Common myeloid progenitor, CD34-positive (primary cell): ENCODE measurements at regions not wholly inside any gene's neighbourhood (a gene's known extent, or its start where the extent isn't known, plus 50 kb on each side); places are given as distances from the start of the nearest gene placed in this dataset.

ENCODE experiments used
- CTCF ChIA-PET: fragments of 350-600 bp; sonication (Branson Sonifier 250); formaldehyde crosslinking; loops from one replicate; lab custom pipeline; 2021; ENCODE audit warnings: antibody characterized with exemption; lab: Charles Lee
- POLR2A ChIA-PET: fragments of 350-600 bp; sonication (Branson Sonifier 250); formaldehyde crosslinking; loops from one replicate; lab custom pipeline; 2021; ENCODE audit warnings: antibody characterized with exemption; lab: Charles Lee
- DNase-seq, 3 donors: peaks; one replicate each; pipeline versions ENCODE4 v3.0.0 to v3.0.0-alpha.2; 2013
- H3K27ac ChIP-seq, 2 experiments: 1 replicate in 1 of 2; 2 replicates in 1 of 2; pipeline ENCODE4 v1.7.0; 2013; ENCODE audit warnings: inconsistent platforms in 2 of 2, low read length in 2 of 2, mild to moderate bottlenecking in 2 of 2, low read depth in 1 of 2, moderate library complexity in 1 of 2; ENCODE audit not compliant: severe bottlenecking in 2 of 2, insufficient read depth in 1 of 2, poor library complexity in 1 of 2
- H3K27me3 ChIP-seq, 5 experiments: replicated peaks in 2 of 5; 1 replicate in 3 of 5; 2 replicates in 2 of 5; pipeline versions ENCODE4 v1.6.1 to v1.7.0; 2013; ENCODE audit warnings: low read length in 4 of 5, mild to moderate bottlenecking in 2 of 5, moderate library complexity in 2 of 5, inconsistent platforms in 1 of 5; ENCODE audit not compliant: insufficient read depth in 5 of 5, control insufficient read depth in 4 of 5
- H3K36me3 ChIP-seq, 4 experiments: 1 replicate in 2 of 4; 2 replicates in 2 of 4; pipeline versions ENCODE4 v1.6.1 to v1.7.0; 2013; ENCODE audit warnings: low read length in 3 of 4, control low read depth in 1 of 4, mild to moderate bottlenecking in 1 of 4; ENCODE audit not compliant: control insufficient read depth in 4 of 4, insufficient read depth in 4 of 4
- H3K4me1 ChIP-seq, 4 experiments: 1 replicate in 3 of 4; 2 replicates in 1 of 4; pipeline versions ENCODE4 v1.6.1 to v1.7.1; 2013; ENCODE audit warnings: low read length in 3 of 4, mild to moderate bottlenecking in 3 of 4, control low read depth in 1 of 4, inconsistent platforms in 1 of 4, moderate library complexity in 1 of 4; ENCODE audit not compliant: control insufficient read depth in 4 of 4, insufficient read depth in 4 of 4; ENCODE audit errors: control extremely low read depth in 1 of 4
- H3K4me3 ChIP-seq, 7 experiments: 1 replicate in 4 of 7; 2 replicates in 3 of 7; pipeline versions ENCODE4 v1.5.1 to v1.7.0; 2013; ENCODE audit warnings: mild to moderate bottlenecking in 7 of 7, low read length in 6 of 7, moderate library complexity in 6 of 7, inconsistent platforms in 2 of 7, low read depth in 2 of 7, control low read depth in 1 of 7; ENCODE audit not compliant: insufficient read depth in 4 of 7, control insufficient read depth in 1 of 7; ENCODE audit errors: extremely low read depth in 1 of 7
- H3K9me3 ChIP-seq, 5 experiments: 1 replicate in 4 of 5; 2 replicates in 1 of 5; pipeline versions ENCODE4 v1.6.1 to v1.7.1; 2013; ENCODE audit warnings: low read length in 4 of 5, mild to moderate bottlenecking in 2 of 5, inconsistent platforms in 1 of 5, low read depth in 1 of 5, moderate library complexity in 1 of 5; ENCODE audit not compliant: control insufficient read depth in 4 of 5, insufficient read depth in 2 of 5; ENCODE audit errors: control extremely low read depth in 1 of 5
- WGBS: methylation state at CpG from one replicate; pipeline ENCODE4 v1.1.5; 2013; ENCODE audit not compliant: insufficient coverage; 5-methylcytosine and 5-hydroxymethylcytosine counted together

DNA sequence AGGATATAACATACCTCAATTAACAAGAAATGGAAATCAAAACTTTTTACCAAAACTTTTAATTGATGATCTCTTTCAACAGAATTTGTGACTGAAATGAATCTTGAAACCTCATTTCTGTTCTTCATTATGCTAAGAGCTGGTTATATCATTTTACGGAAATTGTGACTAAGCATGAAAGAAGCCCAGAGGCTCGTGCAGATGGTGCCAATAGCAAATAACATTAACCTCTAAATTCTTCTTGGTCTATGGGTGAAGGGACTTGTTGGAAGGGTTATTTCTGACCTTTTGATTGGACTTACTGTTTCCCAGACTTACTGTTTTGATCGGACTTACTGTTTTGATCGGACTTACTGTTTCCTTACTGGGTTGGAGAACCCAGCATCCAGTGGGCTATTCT, 435.6 kb downstream of the TDRD15 start:
- ChIA-PET POLR2A (no interaction called here), CTCF (no interaction called here)
- Histone ChIP-seq H3K9me3 (no peaks in the 10 kb centered on the region), H3K27me3 (no peaks in the 10 kb centered on the region), H3K4me3 (no peak overlapping the region), H3K4me1 (no peaks in the 10 kb centered on the region), H3K27ac (no peak overlapping the region), H3K36me3 (no peaks in the 10 kb centered on the region)
- WGBS, result 95% methylated on average over 2 of the region's 4 CpGs
- DNase-seq, result no peak

DNA sequence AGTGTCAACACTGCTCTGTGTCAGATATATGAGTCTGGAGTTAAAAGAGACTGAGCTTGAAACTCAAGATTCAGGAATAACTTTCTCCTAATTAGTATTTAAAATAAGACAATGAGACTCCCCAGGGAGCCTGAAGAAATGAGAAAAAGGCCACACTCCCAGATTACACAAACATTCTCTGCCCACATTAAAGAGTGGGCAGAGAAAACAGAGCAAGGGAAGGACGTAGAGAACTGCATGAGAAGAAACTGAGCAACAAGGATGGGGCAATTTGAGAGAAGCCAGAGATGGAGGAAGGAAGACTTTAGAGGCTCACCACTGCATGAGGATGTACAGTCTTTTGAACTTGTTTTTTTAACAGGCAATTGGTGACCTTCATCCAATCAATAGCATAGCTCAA, 438.2 kb downstream of the TDRD15 start:
- no CpG with 5 or more reads among the region's 1 CpG for WGBS

DNA sequence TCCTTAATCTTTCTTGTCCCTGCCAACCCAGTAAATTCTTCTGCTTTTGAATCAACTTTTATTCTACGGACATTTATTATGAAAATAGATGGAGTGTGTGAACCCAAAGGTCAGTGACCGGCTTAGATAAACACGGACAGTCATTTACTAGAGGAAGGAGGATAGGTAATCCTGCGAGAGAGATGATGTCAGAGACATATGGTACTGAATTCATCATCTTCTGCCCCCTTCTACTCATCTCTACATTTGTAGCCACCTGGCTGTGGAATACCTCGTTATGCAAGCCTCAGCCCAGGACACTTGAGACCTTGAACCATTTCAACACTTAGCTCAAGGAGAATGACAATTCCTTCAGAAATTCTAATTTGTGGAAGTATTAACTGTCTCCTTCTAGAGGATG, 443.6 kb downstream of the TDRD15 start:
- WGBS, result no CpG with 5 or more reads among the region's 5 CpGs

More for the DNA sequence above, 438.2 kb downstream of the TDRD15 start:
- no peak overlapping the region for H3K27ac ChIP-seq
- ChIA-PET POLR2A (no interaction called here), CTCF (interaction anchor here (0.7 kb wide), 1 partner anchor 24 kb away, joined by 3 read pairs; no protein-coding TSS in a partner anchor)
- H3K4me1 ChIP-seq, result no peaks in the 10 kb centered on the region
- DNase-seq, result no peak
- no peaks in the 10 kb centered on the region for H3K9me3 ChIP-seq
- H3K36me3 ChIP-seq, result no peaks in the 10 kb centered on the region
- no peaks in the 10 kb centered on the region for H3K27me3 ChIP-seq
- H3K4me3 ChIP-seq, result no peak overlapping the region

DNA sequence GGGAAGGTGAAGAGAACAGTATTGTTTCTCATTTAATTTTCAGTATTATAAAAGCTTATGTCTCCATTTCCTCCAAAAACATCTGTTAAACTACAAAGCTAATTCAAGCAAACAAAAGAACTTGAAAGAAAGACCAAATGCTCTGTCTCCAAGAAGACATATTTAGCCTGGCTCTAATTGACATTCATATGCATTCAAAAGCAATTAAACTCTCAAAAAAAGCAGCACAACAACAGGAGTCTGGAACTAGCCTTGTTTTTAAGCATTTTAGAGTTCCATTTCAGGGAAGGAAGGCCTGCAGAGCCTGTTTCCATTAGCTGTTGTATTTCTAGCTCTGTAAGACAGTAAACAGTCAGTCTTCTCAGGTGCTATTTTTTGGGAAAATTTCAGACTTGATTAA, 447.9 kb downstream of the TDRD15 start:
- H3K9me3 ChIP-seq, result no peaks in the 10 kb centered on the region
- no peaks in the 10 kb centered on the region for H3K36me3 ChIP-seq
- H3K4me3 ChIP-seq, result no peak overlapping the region
- DNase-seq, result no peak
- H3K27ac ChIP-seq, result no peak overlapping the region
- ChIA-PET POLR2A (no interaction called here), CTCF (no interaction called here)
- H3K4me1 ChIP-seq, result no peaks in the 10 kb centered on the region
- H3K27me3 ChIP-seq, result no peaks in the 10 kb centered on the region

More for the DNA sequence above, 443.6 kb downstream of the TDRD15 start:
- no peaks in the 10 kb centered on the region for H3K36me3 ChIP-seq
- H3K9me3 ChIP-seq, result no peaks in the 10 kb centered on the region
- H3K4me1 ChIP-seq, result no peaks in the 10 kb centered on the region
- ChIA-PET POLR2A (no interaction called here), CTCF (no interaction called here)
- H3K27me3 ChIP-seq, result no peaks in the 10 kb centered on the region
- H3K4me3 ChIP-seq, result no peak overlapping the region
- H3K27ac ChIP-seq, result no peak overlapping the region
- DNase-seq, result no peak

DNA sequence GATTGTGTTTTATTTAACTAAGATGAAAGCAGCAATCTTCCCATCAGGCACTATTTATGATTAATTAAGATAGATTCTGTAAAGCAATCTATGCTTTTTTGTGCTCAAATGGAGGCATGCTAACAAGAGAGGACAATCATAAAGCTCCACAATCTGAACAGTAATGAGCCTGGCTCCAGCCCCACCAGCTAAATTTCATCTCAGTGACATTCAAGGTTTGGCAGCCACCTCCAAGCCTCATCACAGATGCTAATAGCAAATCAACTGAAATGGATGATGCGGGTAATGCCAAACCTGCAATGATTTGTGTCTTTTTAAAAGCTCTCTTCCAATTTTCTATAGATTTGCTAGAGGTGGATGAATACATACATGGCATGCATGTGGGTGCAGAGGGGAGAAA, 456.6 kb downstream of the TDRD15 start:
- Histone ChIP-seq H3K27ac (no peak overlapping the region), H3K4me1 (no peaks in the 10 kb centered on the region), H3K4me3 (no peak overlapping the region), H3K36me3 (no peaks in the 10 kb centered on the region), H3K9me3 (no peaks in the 10 kb centered on the region), H3K27me3 (no peaks in the 10 kb centered on the region)
- DNase-seq, result no peak
- POLR2A ChIA-PET, result no interaction called here
- 100% methylated on average over 1 of the region's 1 CpG for WGBS
- CTCF ChIA-PET, result no interaction called here

DNA sequence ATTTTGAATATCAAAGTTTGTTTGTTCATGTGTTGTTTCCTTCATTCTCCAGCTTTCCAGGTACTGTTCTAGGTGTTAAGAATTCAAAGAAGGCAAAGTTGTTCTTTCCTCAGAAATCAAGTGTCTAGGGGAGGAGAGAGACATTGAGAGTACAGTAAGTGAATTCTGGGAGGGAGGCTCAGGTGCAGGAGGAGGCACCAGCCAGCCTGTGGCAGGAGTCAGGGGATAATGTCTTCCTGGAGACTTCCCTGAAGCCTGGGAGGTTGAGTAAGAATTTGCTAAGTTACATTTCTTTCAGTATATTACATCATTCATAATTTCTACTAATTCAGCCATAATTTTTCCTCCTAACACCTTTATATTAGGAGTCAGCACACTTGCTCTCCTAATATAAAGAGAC, 462.1 kb downstream of the TDRD15 start:
- no peak overlapping the region for H3K27ac ChIP-seq
- H3K4me1 ChIP-seq, result no peaks in the 10 kb centered on the region
- CTCF ChIA-PET, result interaction anchor here (0.5 kb wide), 1 partner anchor 24 kb away, joined by 3 read pairs; no protein-coding TSS in a partner anchor
- POLR2A ChIA-PET, result no interaction called here
- no peak for DNase-seq
- H3K9me3 ChIP-seq, result no peaks in the 10 kb centered on the region
- no peaks in the 10 kb centered on the region for H3K27me3 ChIP-seq
- no peak overlapping the region for H3K4me3 ChIP-seq
- H3K36me3 ChIP-seq, result no peaks in the 10 kb centered on the region

DNA sequence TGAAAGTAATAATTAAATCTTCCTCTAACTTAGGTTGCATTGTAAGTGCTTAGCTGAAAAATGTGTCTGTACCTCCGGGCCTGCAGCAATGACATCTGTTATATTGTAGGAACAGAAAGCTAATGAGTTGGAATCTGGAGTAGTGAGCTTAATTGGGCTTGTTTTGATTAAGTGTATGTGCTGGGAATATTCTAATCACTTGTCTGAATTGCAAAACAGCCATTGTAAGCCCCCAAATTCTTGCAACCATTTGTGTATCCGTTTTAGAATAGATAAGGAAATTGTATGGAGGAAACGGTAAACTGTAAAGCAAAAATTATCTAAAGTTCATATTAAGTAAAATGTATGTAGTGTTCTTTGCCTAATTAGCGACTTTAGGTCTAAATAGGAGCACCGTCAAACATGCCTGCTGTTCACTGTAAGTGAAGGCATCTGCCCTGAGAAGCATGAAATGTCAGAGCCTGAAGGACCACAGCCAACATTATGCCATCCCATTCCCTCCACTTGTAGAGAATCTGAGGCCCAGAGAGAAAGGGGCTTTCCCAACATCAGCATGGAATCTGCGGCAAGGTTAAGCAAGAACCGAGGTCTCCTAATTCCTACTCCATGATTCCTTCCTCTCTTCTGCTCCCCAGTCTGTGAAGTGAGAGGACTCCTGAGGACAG, 466.4 kb downstream of the TDRD15 start:
- no peaks in the 10 kb centered on the region for H3K4me1 ChIP-seq
- 81% methylated on average over 3 of the region's 7 CpGs for WGBS
- POLR2A ChIA-PET, result no interaction called here

More for the DNA sequence above, 466.4 kb downstream of the TDRD15 start:
- no peak for DNase-seq
- CTCF ChIA-PET, result no interaction called here
- H3K36me3 ChIP-seq, result no peaks in the 10 kb centered on the region
- H3K9me3 ChIP-seq, result no peaks in the 10 kb centered on the region
- H3K27ac ChIP-seq, result no peak overlapping the region
- no peaks in the 10 kb centered on the region for H3K27me3 ChIP-seq
- H3K4me3 ChIP-seq, result no peak overlapping the region
